Gastroesophageal sphincter (tissue), 3 donors: ENCODE measurements at regions not wholly inside any gene's neighbourhood (a gene's known extent, or its start where the extent isn't known, plus 50 kb on each side); places are given as distances from the start of the nearest gene placed in this dataset.

ENCODE experiments used
- CTCF ChIP-seq, 4 experiments: fragments of 200-600 bp in 2 of 4; fragments of 450-650 bp in 2 of 4; sonication (generic) in 1 of 4; IDR thresholded peaks; one replicate each; pipeline ENCODE4 v1.5.1; 2017 to 2019; ENCODE audit warnings: antibody characterized with exemption in 4 of 4, mild to moderate bottlenecking in 2 of 4, moderate library complexity in 2 of 4
- POLR2A ChIP-seq, 2 donors: fragments of 450-650 bp; IDR thresholded peaks; one replicate each; pipeline ENCODE4 v1.6.1; 2017; ENCODE audit warnings: antibody characterized with exemption in 2 of 2, mild to moderate bottlenecking in 2 of 2, moderate library complexity in 1 of 2

GRCh38 chr21:38054334-38054733 lies 138.1 kb upstream of the KCNJ6 start:
- TF ChIP-seq POLR2A (IDR thresholded peaks at IDR 0.05) (no peak), CTCF (IDR thresholded peaks at IDR 0.05) (no peak)
